GM21717 (cell line): ENCODE measurements at regions not wholly inside any gene's neighbourhood (a gene's known extent, or its start where the extent isn't known, plus 50 kb on each side); places are given as distances from the start of the nearest gene placed in this dataset.

Experiments used
- ATAC-seq: cut with Tn5 transposase; IDR thresholded peaks from one replicate; pipeline ENCODE4 v1.9.1; 2021; ENCODE audit warnings: mild to moderate bottlenecking, moderate library complexity; ENCODE audit not compliant: unreplicated experiment

- no peak for ATAC-seq
Observed at GRCh38 chr14:101412739-101413138, 148.6 kb upstream of the DIO3 start.

- no peak for ATAC-seq
Observed at GRCh38 chr14:101417434-101417833, 143.9 kb upstream of the DIO3 start.

GRCh38 chr14:101418601-101419000 is 142.7 kb upstream of the DIO3 start:
- no peak for ATAC-seq

GRCh38 chr14:101426466-101426865 is 134.8 kb upstream of the DIO3 start:
- ATAC-seq, result no peak

- no peak for ATAC-seq
Observed at GRCh38 chr14:101428409-101428808, 132.9 kb upstream of the DIO3 start.

GRCh38 chr14:101435546-101435945 is 125.7 kb upstream of the DIO3 start:
- ATAC-seq, result no peak

GRCh38 chr14:101439023-101439422 is 122.3 kb upstream of the DIO3 start:
- no peak for ATAC-seq

GRCh38 chr14:101440496-101440895 is 120.8 kb upstream of the DIO3 start:
- ATAC-seq, result no peak

GRCh38 chr14:101441710-101442109 is 119.6 kb upstream of the DIO3 start:
- ATAC-seq, result no peak

- no peak for ATAC-seq
Observed at GRCh38 chr14:101442451-101442850, 118.8 kb upstream of the DIO3 start.

- no peak for ATAC-seq
Observed at GRCh38 chr14:101444116-101444515, 117.2 kb upstream of the DIO3 start.

- no peak for ATAC-seq
Observed at GRCh38 chr14:101445278-101445677, 116.0 kb upstream of the DIO3 start.

- no peak for ATAC-seq
Observed at GRCh38 chr14:101446387-101446969, 114.8 kb upstream of the DIO3 start.

GRCh38 chr14:101449114-101449513 is 112.2 kb upstream of the DIO3 start:
- ATAC-seq, result no peak

- no peak for ATAC-seq
Observed at GRCh38 chr14:101451166-101451565, 110.1 kb upstream of the DIO3 start.

- no peak for ATAC-seq
Observed at GRCh38 chr14:101453225-101453624, 108.1 kb upstream of the DIO3 start.

GRCh38 chr14:101454229-101454628 is 107.1 kb upstream of the DIO3 start:
- no peak for ATAC-seq

GRCh38 chr14:101456246-101457175 is 104.8 kb upstream of the DIO3 start:
- no peak for ATAC-seq

GRCh38 chr14:101457301-101457935 is 103.9 kb upstream of the DIO3 start:
- no peak for ATAC-seq

GRCh38 chr14:101457936-101458740 is 103.2 kb upstream of the DIO3 start:
- ATAC-seq, result no peak
